ENCODE measurements at regions not wholly inside any gene's neighbourhood (a gene's known extent, or its start where the extent isn't known, plus 50 kb on each side); places are given as distances from the start of the nearest gene placed in this dataset.

GRCh38 chr12:94705676-94706075 is 55.3 kb upstream of the TMCC3 start:
- TF ChIP-seq, protein P1, sequence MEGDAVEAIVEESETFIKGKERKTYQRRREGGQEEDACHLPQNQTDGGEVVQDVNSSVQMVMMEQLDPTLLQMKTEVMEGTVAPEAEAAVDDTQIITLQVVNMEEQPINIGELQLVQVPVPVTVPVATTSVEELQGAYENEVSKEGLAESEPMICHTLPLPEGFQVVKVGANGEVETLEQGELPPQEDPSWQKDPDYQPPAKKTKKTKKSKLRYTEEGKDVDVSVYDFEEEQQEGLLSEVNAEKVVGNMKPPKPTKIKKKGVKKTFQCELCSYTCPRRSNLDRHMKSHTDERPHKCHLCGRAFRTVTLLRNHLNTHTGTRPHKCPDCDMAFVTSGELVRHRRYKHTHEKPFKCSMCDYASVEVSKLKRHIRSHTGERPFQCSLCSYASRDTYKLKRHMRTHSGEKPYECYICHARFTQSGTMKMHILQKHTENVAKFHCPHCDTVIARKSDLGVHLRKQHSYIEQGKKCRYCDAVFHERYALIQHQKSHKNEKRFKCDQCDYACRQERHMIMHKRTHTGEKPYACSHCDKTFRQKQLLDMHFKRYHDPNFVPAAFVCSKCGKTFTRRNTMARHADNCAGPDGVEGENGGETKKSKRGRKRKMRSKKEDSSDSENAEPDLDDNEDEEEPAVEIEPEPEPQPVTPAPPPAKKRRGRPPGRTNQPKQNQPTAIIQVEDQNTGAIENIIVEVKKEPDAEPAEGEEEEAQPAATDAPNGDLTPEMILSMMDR (IDR thresholded peaks at IDR 0.05): no peak
- Histone ChIP-seq H3K9me3 (ENCODE audit: control insufficient read depth, low read length) (no peaks in the 10 kb centered on the region), H3K9ac (no peak overlapping the region), H3K4me1 (peaks cover 5% of the 10 kb centered on the region), H2AFZ (no peak overlapping the region), H3K4me3 (ENCODE audit: low read depth, low read length) (no peak overlapping the region), H3K27me3 (ENCODE audit: control insufficient read depth, insufficient read depth, low read length) (no peaks in the 10 kb centered on the region), H3K4me2 (ENCODE audit: low read length) (no peak overlapping the region), H3K79me2 (peaks cover 7% of the 10 kb centered on the region), H3K36me3 (ENCODE audit: control insufficient read depth, insufficient read depth, low read length) (no peaks in the 10 kb centered on the region), H3K27ac (no peak overlapping the region)

GRCh38 chr12:94704452-94705306 is 54.3 kb upstream of the TMCC3 start:
- H3K27me3 ChIP-seq (ENCODE audit: control insufficient read depth, insufficient read depth, low read length): no peaks in the 10 kb centered on the region
- H2AFZ ChIP-seq: no peak overlapping the region
- peaks cover 2% of the 10 kb centered on the region for H3K79me2 ChIP-seq
- TF ChIP-seq, protein P1 (IDR thresholded peaks at IDR 0.05): no peak
- no peak overlapping the region for H3K4me3 ChIP-seq (ENCODE audit: low read depth, low read length)
- no peaks in the 10 kb centered on the region for H3K36me3 ChIP-seq (ENCODE audit: control insufficient read depth, insufficient read depth, low read length)
- H3K4me2 ChIP-seq (ENCODE audit: low read length): no peak overlapping the region
- H3K4me1 ChIP-seq: peaks cover 9% of the 10 kb centered on the region
- no peak overlapping the region for H3K9ac ChIP-seq
- H3K9me3 ChIP-seq (ENCODE audit: control insufficient read depth, low read length): no peaks in the 10 kb centered on the region
- no peak overlapping the region for H3K27ac ChIP-seq

DNA sequence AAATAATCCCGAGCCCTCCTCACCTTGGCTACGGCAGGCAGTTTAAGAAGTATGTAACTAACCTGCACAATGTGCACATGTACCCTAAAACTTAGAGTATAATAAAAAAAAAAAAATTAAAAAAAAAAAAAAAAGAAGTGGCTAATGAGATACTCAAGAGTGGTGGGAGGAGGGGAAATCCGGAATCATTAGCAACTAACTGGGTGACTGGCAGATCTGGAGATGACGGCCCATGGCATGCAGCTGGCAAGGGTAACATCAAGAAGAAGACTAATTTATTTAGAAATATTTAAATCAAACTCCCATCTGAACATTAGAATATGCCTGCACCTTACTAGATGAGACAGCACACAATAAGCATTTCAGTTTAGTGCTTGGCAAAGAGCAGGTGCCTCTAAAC is 52.3 kb upstream of the TMCC3 start:
- H3K9ac ChIP-seq: no peak overlapping the region
- no peak overlapping the region for H3K27ac ChIP-seq
- H3K79me2 ChIP-seq: peaks cover 2% of the 10 kb centered on the region
- H2AFZ ChIP-seq: no peak overlapping the region
- no peaks in the 10 kb centered on the region for H3K9me3 ChIP-seq (ENCODE audit: control insufficient read depth, low read length)
- no peak overlapping the region for H3K4me2 ChIP-seq (ENCODE audit: low read length)
- peaks cover 4% of the 10 kb centered on the region for H3K4me1 ChIP-seq
- TF ChIP-seq, protein P1 (IDR thresholded peaks at IDR 0.05): no peak
- H3K36me3 ChIP-seq (ENCODE audit: control insufficient read depth, insufficient read depth, low read length): no peaks in the 10 kb centered on the region
- no peaks in the 10 kb centered on the region for H3K27me3 ChIP-seq (ENCODE audit: control insufficient read depth, insufficient read depth, low read length)
- no peak overlapping the region for H3K4me3 ChIP-seq (ENCODE audit: low read depth, low read length)

- H2AFZ ChIP-seq: no peak overlapping the region
- H3K79me2 ChIP-seq: peaks cover 2% of the 10 kb centered on the region
- no peaks in the 10 kb centered on the region for H3K36me3 ChIP-seq (ENCODE audit: control insufficient read depth, insufficient read depth, low read length)
- no peak overlapping the region for H3K4me2 ChIP-seq (ENCODE audit: low read length)
- no peak overlapping the region for H3K4me3 ChIP-seq (ENCODE audit: low read depth, low read length)
- H3K9ac ChIP-seq: no peak overlapping the region
- no peaks in the 10 kb centered on the region for H3K9me3 ChIP-seq (ENCODE audit: control insufficient read depth, low read length)
- peaks cover 4% of the 10 kb centered on the region for H3K4me1 ChIP-seq
- TF ChIP-seq, protein P1 (IDR thresholded peaks at IDR 0.05): no peak
- H3K27me3 ChIP-seq (ENCODE audit: control insufficient read depth, insufficient read depth, low read length): no peaks in the 10 kb centered on the region
- no peak overlapping the region for H3K27ac ChIP-seq
Observed at GRCh38 chr12:94701711-94702110, 51.4 kb upstream of the TMCC3 start.

DNA sequence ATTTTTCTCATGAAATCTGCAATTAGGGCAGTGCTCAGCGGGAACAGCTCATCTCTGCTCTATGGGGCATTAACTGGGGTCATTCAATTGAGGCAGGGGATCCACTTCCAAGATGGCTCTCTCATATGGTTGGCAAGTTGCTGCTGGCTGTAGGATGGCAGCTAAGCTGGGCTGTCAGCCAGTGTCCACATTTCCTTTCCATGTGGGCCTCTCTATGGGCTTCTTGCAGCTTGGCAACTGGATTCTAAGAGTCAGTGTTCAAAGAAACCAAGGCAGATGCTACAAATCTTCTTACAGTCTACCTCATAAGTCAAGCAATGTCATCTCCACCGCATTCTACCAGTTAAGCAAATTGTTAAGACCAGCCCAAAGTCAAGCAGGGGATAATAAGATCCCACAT is 50.3 kb upstream of the TMCC3 start:
- peaks cover 4% of the 10 kb centered on the region for H3K4me1 ChIP-seq
- H3K27me3 ChIP-seq (ENCODE audit: control insufficient read depth, insufficient read depth, low read length): no peaks in the 10 kb centered on the region
- H3K4me2 ChIP-seq (ENCODE audit: low read length): no peak overlapping the region
- H3K79me2 ChIP-seq: peaks cover 5% of the 10 kb centered on the region
- H3K36me3 ChIP-seq (ENCODE audit: control insufficient read depth, insufficient read depth, low read length): no peaks in the 10 kb centered on the region
- TF ChIP-seq, protein P1 (IDR thresholded peaks at IDR 0.05): no peak
- H3K9ac ChIP-seq: no peak overlapping the region
- no peak overlapping the region for H2AFZ ChIP-seq
- H3K9me3 ChIP-seq (ENCODE audit: control insufficient read depth, low read length): no peaks in the 10 kb centered on the region
- no peak overlapping the region for H3K4me3 ChIP-seq (ENCODE audit: low read depth, low read length)
- H3K27ac ChIP-seq: no peak overlapping the region
